Loucy (cell line): ENCODE measurements at regions not wholly inside any gene's neighbourhood (a gene's known extent, or its start where the extent isn't known, plus 50 kb on each side); places are given as distances from the start of the nearest gene placed in this dataset.

Experiments
- CTCF ChIP-seq: fragments of 200-600 bp; sonication (generic); conservative IDR thresholded peaks from 2 replicates; pipeline ENCODE4 v1.5.1; 2014; ENCODE audit warnings: mild to moderate bottlenecking, antibody characterized with exemption, low read length
- EZH2phosphoT487 ChIP-seq: fragments of 200-600 bp; IDR thresholded peaks from 2 replicates; pipeline ENCODE4 v1.6.1; 2018; ENCODE audit warnings: antibody characterized with exemption, mild to moderate bottlenecking, moderate library complexity, borderline replicate concordance

GRCh38 chr1:36591278-36591677 is 108.6 kb upstream of the CSF3R start:
- TF ChIP-seq CTCF (peak; percentile 21), EZH2phosphoT487 (no peak)
